ENCODE measurements at regions not wholly inside any gene's neighbourhood (a gene's known extent, or its start where the extent isn't known, plus 50 kb on each side); places are given as distances from the start of the nearest gene placed in this dataset.
"Not testable (repeated sequence)": the region's sequence is repeated elsewhere in the genome, so short reads cannot be mapped to it uniquely, and the experiment has no call there.

DNA sequence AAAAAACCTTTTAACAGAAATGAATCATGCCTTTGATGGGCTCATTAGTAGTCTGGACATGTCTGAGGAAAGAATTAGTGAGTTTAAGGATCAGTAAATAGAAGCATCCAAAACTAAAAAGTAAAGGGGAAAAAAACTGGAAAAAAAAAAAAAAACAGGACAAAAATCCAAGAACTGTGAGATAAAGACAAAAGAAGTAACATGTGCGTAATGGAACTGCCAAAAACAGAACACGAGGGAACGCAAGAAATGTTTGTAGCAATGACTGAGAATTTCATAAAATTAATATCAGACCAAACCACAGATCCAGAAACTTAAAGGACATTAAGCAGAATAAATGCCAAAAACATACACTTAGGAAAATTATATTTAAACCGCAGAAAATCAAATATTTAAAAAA, 77.4 kb downstream of the MS4A13 start:
- DNase-seq (ENCODE audit: low spot score), result no peak
- no peak overlapping the region for H3K27ac ChIP-seq
- TF ChIP-seq CTCF (conservative IDR thresholded peaks at IDR 0.05; ENCODE audit: low read depth), result no peak
- POLR2A ChIA-PET (ENCODE audit: low non-redundant PET), result no interaction called here
- CTCF ChIA-PET, result no interaction called here

DNA sequence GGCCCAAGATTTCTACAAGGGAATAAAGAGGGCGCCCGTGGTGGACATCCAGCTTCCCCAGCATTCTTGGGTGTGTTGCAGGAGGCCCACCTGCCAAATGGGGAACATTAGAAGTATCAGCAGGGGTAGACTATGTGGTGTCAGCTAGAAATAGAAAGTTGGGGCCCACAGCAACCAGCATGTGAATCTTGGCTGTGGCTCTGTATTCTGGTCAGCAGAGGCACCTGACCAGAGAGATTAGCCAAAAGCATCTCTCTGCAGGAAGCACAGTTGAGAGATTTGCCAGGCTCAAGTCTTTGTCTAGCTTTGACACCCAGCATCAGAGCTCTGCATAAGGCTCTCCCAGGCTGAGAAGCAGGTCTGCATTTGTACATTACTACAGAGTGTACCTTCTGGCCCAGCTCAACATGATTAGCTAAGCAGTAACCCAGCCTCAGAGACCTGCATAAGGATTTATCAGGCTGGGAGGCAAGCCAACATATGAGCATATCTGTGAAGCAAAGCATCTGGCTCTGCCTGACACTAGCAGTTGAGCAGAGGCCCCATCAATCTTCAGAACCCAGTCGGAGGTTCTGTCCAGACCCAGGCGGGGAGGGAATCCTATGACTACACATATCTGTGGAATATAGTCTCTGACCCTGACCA, 79.9 kb downstream of the MS4A13 start:
- ChIA-PET POLR2A (ENCODE audit: low non-redundant PET) (no interaction called here), CTCF (interaction anchor here (0.6 to 1.0 kb wide), 2 partner anchors 24 to 1737 kb away, joined by 4 read pairs; no protein-coding TSS in a partner anchor)
- no peak overlapping the region for H3K27ac ChIP-seq
- TF ChIP-seq CTCF (conservative IDR thresholded peaks at IDR 0.05; ENCODE audit: low read depth), result no peak
- DNase-seq (ENCODE audit: low spot score), result no peak

GRCh38 chr11:60607483-60607882, 91.9 kb upstream of the MS4A8 start:
- no peak overlapping the region for H3K27ac ChIP-seq
- CTCF ChIA-PET, result interaction anchor here (0.5 to 0.9 kb wide), 3 partner anchors 39 to 265 kb away, joined by 3 to 6 read pairs (median 3); no protein-coding TSS in a partner anchor
- DNase-seq (ENCODE audit: low spot score), result no peak
- no peak for TF ChIP-seq CTCF (conservative IDR thresholded peaks at IDR 0.05; ENCODE audit: low read depth)
- POLR2A ChIA-PET (ENCODE audit: low non-redundant PET), result no interaction called here

DNA sequence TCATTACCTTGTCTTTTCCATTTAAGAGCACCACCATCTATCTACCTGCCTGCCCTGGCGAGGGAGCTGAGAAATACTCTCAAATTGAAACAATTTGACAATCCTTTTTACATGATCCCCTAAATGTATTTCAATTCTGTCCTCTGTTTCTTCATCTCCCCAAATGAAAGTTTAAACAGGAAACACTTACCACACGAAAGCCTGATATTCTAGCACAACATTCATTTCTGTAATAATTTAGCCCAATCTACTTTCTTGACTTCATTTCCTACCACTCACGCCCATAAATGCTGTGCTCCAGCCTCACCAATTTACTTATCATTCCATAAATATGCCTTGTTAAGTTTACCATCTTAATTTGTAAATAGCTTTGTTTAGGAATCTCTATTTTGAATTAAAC, 89.8 kb upstream of the MS4A8 start:
- no peak overlapping the region for H3K27ac ChIP-seq
- ChIA-PET POLR2A (ENCODE audit: low non-redundant PET) (no interaction called here), CTCF (interaction anchor here (0.7 kb wide), 1 partner anchor 1687 kb away, joined by 3 read pairs; no protein-coding TSS in a partner anchor)
- DNase-seq (ENCODE audit: low spot score), result no peak
- no peak for TF ChIP-seq CTCF (conservative IDR thresholded peaks at IDR 0.05; ENCODE audit: low read depth)

DNA sequence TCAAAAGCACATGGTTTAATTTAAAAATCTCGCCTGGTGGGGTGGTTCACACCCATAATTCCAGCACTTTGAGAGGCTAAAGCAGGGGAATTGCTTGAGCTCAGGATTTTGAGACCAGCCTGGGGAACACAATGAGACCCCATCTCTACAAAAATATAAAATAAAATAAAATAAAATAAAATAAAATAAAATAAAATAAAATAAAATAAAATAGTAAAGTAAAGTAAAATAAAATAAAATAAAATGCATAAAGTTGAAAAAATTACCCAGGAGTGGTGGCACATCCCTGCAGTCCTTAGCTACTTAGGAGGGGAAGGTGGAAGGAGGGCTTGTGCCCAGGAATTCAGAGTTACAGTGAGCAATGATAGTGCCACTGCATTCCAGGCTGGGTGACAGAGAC, 88.7 kb upstream of the MS4A8 start:
- POLR2A ChIA-PET (ENCODE audit: low non-redundant PET), result no interaction called here
- CTCF ChIA-PET, result interaction anchor here (0.5 kb wide), 1 partner anchor 251 kb away, joined by 3 read pairs; no protein-coding TSS in a partner anchor
- no peak for DNase-seq (ENCODE audit: low spot score)
- no peak for TF ChIP-seq CTCF (conservative IDR thresholded peaks at IDR 0.05; ENCODE audit: low read depth)
- no peak overlapping the region for H3K27ac ChIP-seq

- no peak overlapping the region for H3K27ac ChIP-seq
- no peak for TF ChIP-seq CTCF (conservative IDR thresholded peaks at IDR 0.05; ENCODE audit: low read depth)
- no peak for DNase-seq (ENCODE audit: low spot score)
- POLR2A ChIA-PET (ENCODE audit: low non-redundant PET), result no interaction called here
- CTCF ChIA-PET, result no interaction called here
Observed at GRCh38 chr11:60615497-60615896, 83.9 kb upstream of the MS4A8 start.

DNA sequence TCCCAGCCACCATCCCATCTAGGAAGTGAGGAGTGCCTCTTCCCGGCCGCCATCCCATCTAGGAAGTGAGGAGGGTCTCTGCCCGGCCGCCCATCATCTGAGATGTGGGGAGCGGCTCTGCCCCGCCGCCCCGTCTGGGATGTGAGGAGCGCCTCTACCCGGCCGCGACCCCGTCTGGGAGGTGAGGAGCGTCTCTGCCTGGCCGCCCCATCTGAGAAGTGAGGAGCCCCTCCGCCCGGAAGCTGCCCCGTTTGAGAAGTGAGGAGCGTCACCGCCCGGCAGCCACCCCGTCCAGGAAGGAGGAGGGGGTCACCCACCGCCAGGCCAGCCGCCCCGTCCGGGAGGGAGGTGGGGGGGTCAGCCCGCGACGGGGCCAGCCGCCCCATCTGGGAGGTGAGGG, 77.5 kb upstream of the MS4A8 start:
- CTCF ChIA-PET; H3K27ac ChIP-seq; POLR2A ChIA-PET (ENCODE audit: low non-redundant PET); DNase-seq (ENCODE audit: low spot score): not testable (repeated sequence)

GRCh38 chr11:60622776-60623175, 76.6 kb upstream of the MS4A8 start:
- POLR2A ChIA-PET (ENCODE audit: low non-redundant PET); CTCF ChIA-PET; DNase-seq (ENCODE audit: low spot score); H3K27ac ChIP-seq: not testable (repeated sequence)

Data from RWPE1 (cell line).